AG10803 (cell line): ENCODE measurements at regions not wholly inside any gene's neighbourhood (a gene's known extent, or its start where the extent isn't known, plus 50 kb on each side); places are given as distances from the start of the nearest gene placed in this dataset.

ENCODE experiments used
- DNase-seq: peaks from one replicate; pipeline ENCODE4 v3.0.0; 2010; ENCODE audit warnings: low read depth
- H3K4me3 ChIP-seq: 2 replicates; pipeline ENCODE4 v1.5.1; 2011; ENCODE audit warnings: mild to moderate bottlenecking, low read length, control low read depth
- TF ChIP-seq, protein P1 (sequence below): conservative IDR thresholded peaks from 2 replicates; pipeline ENCODE4 v1.5.1; 2011; ENCODE audit warnings: mild to moderate bottlenecking, low read length, control low read depth, inconsistent platforms

DNA sequence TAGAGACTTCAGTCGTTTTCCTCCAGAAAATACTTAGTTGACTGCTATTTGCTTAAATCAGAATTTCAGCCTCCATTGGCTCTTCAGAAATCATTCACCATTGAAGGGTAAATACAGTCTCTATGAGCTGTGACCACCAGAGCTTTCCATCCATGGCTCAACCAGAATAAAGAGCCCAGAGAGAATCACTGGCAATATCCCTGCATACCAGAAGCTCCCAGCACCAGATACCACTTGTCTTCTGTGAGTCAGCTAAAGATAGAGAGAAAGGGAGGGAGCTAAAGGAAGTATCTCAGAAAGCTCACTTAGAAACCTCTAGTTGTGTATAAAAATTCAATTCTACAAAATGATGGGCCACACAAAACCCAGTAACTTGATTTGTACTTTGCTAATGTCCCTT is 115.2 kb upstream of the TMCO5A start:
- TF ChIP-seq, protein P1, sequence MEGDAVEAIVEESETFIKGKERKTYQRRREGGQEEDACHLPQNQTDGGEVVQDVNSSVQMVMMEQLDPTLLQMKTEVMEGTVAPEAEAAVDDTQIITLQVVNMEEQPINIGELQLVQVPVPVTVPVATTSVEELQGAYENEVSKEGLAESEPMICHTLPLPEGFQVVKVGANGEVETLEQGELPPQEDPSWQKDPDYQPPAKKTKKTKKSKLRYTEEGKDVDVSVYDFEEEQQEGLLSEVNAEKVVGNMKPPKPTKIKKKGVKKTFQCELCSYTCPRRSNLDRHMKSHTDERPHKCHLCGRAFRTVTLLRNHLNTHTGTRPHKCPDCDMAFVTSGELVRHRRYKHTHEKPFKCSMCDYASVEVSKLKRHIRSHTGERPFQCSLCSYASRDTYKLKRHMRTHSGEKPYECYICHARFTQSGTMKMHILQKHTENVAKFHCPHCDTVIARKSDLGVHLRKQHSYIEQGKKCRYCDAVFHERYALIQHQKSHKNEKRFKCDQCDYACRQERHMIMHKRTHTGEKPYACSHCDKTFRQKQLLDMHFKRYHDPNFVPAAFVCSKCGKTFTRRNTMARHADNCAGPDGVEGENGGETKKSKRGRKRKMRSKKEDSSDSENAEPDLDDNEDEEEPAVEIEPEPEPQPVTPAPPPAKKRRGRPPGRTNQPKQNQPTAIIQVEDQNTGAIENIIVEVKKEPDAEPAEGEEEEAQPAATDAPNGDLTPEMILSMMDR: no peak
- peak; percentile 26 for DNase-seq
- H3K4me3 ChIP-seq: no peak overlapping the region

DNA sequence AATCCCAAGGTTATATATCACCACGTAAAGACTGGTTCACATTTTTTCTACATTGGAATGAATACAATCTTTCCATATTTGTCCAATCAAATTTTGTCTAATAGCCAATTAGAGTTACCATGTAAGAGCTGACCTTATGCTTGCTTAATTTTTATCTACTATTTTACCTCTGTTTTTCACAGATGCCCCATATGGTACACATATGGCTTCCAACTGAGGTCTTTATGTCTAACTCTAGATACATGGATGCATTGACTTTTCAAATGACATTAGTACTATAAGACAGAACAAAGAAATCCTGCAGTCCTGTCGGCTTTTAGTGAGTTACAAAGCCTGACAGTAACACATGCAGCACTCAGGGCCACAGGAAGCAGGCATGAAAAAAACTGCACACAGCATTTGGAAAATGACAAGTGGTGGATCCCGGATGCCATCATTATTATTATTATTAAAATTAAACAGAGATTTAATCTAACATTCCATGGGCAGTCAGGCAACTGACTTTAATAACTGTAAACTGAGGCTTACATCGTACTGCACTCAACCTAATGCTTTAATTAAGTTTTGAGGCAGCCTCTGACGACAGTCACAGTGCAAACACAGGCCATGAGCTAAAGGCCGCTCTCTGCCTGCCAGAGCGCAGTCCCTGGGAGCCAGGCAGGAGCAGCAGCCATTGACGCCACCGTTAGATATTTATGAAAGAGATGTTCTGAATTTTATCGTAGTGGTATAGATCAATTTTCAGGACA is 113.9 kb upstream of the TMCO5A start:
- no peak overlapping the region for H3K4me3 ChIP-seq
- no peak for DNase-seq
- TF ChIP-seq, protein P1: no peak

DNA sequence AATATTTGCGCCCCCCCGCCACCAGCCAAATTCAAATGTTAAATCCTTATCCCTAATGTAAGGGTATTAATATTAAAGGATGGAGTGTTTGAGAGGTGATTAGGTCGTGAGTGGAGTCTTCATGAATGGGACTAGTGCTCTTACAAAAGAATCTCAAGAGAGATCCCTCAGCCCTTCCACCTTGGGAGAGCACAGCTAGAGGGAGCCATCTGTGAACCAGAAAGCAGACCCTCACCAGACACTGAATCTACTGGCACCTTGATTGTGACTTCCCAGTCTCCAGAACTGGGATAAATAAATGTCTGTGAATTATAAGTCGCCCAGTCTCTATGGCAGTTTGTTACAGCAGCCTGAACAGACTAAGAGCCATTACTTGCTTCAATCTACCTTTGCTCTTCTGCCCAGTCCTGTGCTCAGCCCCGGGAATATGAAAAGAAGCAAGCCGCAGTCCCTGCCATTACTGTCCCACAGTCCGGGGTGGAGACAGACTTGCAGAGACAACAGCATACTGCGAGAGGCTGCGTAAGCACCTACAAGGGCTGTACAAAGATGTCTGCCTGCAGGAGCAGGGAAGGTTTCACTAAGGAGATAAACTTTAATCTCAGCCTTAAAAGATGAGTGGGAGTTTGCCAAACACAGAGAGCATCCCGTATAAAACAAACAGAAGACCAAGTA is 110.7 kb upstream of the TMCO5A start:
- TF ChIP-seq, protein P1: no peak
- DNase-seq: no peak
- H3K4me3 ChIP-seq: no peak overlapping the region

DNA sequence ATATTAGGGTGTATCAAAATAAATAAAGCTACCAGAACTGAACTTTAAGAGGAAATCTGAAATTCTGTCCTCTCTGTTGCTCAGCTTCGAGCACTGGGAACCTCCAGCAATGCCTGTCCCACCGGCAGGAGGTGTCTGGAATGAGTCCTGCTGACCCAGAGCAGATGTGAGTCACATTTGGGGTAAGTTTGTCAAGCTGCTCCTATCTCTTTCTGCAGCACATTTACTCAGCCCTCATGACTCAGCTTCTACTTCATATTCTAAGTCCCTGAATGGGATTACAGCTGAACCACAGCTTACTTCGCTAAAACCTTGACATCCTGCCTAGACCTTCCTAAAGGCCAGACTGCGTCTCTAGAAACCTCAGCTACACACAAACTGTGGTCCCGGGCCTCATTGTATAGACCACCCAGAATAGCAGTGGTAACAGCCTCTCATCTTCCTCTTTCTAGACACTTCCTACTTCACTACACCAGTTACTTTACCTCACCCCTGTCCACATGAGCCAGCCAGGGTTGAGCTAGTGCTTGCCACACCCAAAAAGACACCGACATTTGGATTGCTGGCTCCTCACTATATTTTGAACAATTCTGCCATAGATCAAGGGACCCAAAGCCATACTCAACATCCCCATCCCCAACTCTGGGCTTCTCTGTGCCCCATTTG is 109.6 kb upstream of the TMCO5A start:
- DNase-seq: peak; percentile 90
- no peak overlapping the region for H3K4me3 ChIP-seq

DNA sequence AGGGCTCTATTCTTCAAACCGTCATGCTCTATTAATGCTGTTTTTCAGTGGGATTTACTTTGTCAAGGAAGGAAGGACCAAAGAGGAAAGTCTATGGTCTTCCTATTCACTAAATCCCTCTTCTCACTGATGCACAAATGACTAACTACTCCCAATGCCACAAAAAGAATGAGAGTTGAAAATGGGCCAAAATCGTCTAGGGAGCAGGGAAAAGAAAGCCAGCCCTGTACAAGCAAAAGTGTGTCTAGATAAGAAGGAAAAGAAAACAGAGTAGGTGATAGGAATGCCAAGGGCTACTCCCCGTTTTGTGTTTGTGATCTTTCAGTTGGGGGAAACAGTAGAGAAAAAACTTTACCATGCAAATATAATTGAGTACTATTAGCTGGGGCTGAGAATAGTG is 97.2 kb upstream of the TMCO5A start:
- DNase-seq: peak; percentile 21
- TF ChIP-seq, protein P1: no peak
- no peak overlapping the region for H3K4me3 ChIP-seq

More for the DNA sequence above, 109.6 kb upstream of the TMCO5A start:
- TF ChIP-seq, protein P1: peak; percentile 34

DNA sequence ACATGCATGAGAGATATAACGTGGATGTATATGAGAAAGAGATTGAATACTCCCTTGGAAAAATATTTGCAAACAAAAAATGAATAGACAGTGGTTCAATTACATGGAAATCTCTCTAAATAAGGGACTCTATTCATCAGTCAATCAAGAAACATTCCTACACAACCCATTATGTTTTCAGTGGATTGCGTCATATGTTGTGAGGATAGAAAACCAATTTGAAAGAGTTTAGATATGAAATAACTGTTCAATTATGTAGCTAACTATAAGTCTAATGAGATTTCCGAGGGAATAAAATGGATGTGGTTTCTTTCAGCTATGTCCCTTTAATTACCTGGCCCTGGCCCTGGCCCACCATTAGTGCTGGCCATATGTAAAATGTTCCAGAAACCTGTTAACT is 86.7 kb upstream of the TMCO5A start:
- DNase-seq: no peak
- no peak overlapping the region for H3K4me3 ChIP-seq
- TF ChIP-seq, protein P1: no peak

DNA sequence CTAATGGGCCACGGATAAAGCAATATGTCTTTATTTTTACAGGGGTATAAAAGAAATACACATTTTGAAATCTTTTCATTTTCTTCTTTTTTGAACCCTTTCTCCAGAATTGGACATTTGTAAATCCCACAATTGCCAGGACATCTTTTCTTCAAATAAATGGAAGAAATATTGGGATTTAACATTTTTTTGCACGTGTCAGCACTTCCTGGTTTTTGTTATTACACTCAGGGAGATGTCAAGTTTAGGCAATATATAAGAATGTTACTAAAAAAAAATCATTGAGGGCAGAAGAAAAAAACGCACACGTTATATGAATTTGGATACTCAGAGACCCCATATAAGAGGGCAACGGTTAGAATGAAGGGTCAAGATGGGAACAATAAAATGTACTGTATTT is 78.3 kb upstream of the TMCO5A start:
- H3K4me3 ChIP-seq: no peak overlapping the region
- no peak for DNase-seq
- TF ChIP-seq, protein P1: no peak
